Colonic mucosa (tissue), 4 donors: ENCODE measurements at regions not wholly inside any gene's neighbourhood (a gene's known extent, or its start where the extent isn't known, plus 50 kb on each side); places are given as distances from the start of the nearest gene placed in this dataset.

Experiments used
- DNase-seq: peaks from one replicate; pipeline ENCODE4 v3.0.0-alpha.2; 2020
- H3K27ac ChIP-seq: fragments of 200-600 bp; one replicate; pipeline ENCODE4 v1.8.0; 2021
- H3K27me3 ChIP-seq: fragments of 200-600 bp; one replicate; pipeline ENCODE4 v1.8.0; 2021
- H3K36me3 ChIP-seq: fragments of 200-600 bp; one replicate; pipeline ENCODE4 v1.8.0; 2021
- H3K4me1 ChIP-seq: fragments of 200-600 bp; one replicate; pipeline ENCODE4 v1.8.0; 2021; ENCODE audit warnings: mild to moderate bottlenecking
- H3K4me3 ChIP-seq: fragments of 200-600 bp; one replicate; pipeline ENCODE4 v1.8.0; 2021
- H3K9ac ChIP-seq, 2 donors: one replicate each; pipeline ENCODE4 v1.7.0; 2013; ENCODE audit warnings: control low read depth in 2 of 2, low read depth in 2 of 2, low read length in 2 of 2
- H3K9me3 ChIP-seq: fragments of 200-600 bp; one replicate; pipeline ENCODE4 v1.8.0; 2021
- intact Hi-C: fragments of 100-400 bp; cut with DNase I; formaldehyde crosslinking; loops from one replicate; pipeline ENCODE4 v1.14.1; 2022
- TF ChIP-seq, protein P1 (sequence below): fragments of 200-600 bp; IDR thresholded peaks from one replicate; pipeline ENCODE4 v1.8.0; 2022; ENCODE audit warnings: antibody characterized with exemption, mild to moderate bottlenecking
- donor health status: healthy.
- donor health status: DM: no; HTN: no; CAD: no.
- donor health status: DM: no; HTN: no; CAD: no.

DNA sequence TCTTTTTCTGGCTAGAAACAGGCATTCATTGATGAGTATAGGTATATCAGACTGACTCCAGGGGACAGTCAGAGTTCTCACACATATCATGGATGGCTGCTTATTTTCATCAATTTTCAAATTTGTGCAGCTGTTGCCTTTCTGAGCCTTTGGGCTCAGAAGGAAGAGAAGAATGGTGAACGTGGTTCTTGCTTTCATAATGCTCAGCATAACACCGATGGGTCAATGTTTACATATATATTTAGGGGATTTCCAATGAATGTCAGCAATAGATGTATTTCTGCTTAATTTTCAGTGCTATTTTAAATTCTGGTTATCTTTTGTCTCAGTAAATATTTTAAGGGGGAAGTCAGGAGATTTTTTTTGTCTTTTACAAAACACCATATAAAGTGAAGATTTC is 581.4 kb upstream of the DPPA4 start:
- no peaks in the 10 kb centered on the region for H3K27me3 ChIP-seq
- DNase-seq = no peak
- H3K4me1 ChIP-seq = no peaks in the 10 kb centered on the region
- intact Hi-C loops = no loop called here
- TF ChIP-seq, protein P1, sequence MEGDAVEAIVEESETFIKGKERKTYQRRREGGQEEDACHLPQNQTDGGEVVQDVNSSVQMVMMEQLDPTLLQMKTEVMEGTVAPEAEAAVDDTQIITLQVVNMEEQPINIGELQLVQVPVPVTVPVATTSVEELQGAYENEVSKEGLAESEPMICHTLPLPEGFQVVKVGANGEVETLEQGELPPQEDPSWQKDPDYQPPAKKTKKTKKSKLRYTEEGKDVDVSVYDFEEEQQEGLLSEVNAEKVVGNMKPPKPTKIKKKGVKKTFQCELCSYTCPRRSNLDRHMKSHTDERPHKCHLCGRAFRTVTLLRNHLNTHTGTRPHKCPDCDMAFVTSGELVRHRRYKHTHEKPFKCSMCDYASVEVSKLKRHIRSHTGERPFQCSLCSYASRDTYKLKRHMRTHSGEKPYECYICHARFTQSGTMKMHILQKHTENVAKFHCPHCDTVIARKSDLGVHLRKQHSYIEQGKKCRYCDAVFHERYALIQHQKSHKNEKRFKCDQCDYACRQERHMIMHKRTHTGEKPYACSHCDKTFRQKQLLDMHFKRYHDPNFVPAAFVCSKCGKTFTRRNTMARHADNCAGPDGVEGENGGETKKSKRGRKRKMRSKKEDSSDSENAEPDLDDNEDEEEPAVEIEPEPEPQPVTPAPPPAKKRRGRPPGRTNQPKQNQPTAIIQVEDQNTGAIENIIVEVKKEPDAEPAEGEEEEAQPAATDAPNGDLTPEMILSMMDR = no peak
- H3K9ac ChIP-seq = no peak overlapping the region
- H3K27ac ChIP-seq = no peak overlapping the region
- H3K9me3 ChIP-seq = no peaks in the 10 kb centered on the region
- no peaks in the 10 kb centered on the region for H3K36me3 ChIP-seq
- H3K4me3 ChIP-seq = no peak overlapping the region

DNA sequence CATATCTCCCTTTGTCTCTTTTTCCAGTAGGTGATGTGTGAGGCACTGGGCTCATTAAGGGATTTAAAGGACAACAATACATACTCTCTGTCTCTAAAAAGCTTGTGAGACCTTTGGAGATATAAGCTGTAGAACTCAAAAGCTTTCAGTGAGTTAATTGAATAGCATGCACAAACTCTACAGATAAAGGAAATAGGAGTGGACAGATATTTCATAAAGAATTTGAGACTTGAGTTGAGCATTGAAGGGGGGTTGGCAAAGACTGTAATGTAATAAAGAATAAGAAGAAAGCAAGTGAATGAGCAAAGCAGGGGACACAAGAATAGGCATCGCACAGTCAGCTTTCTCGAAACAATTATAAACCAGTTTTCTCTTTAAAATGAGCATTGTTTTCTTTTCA is 583.4 kb upstream of the DPPA4 start:
- no peak for DNase-seq
- Histone ChIP-seq H3K4me3 (no peak overlapping the region), H3K27me3 (no peaks in the 10 kb centered on the region), H3K9ac (no peak overlapping the region), H3K9me3 (no peaks in the 10 kb centered on the region), H3K27ac (no peak overlapping the region), H3K36me3 (no peaks in the 10 kb centered on the region), H3K4me1 (no peaks in the 10 kb centered on the region)
- intact Hi-C loops = no loop called here
- TF ChIP-seq, protein P1 = no peak

DNA sequence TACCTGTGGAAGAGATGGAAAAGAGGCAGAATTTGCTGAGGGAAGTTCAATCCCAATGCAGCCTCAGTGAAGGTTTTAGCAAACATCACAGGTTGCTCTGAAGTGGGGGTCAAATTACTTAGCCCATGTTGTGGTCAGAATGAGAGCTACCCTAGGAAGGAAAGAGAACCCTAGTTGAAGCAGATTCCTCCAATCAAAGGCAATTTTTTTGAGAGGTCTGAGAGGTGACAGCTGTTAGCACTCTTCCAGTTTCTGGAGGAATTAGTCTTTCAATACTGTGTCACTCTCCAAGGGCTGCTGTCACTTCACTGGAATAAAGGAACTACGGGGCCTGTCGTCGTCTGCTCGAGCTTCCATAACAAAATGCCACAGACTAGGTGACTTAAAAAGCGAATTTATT is 584.2 kb upstream of the DPPA4 start:
- no peaks in the 10 kb centered on the region for H3K4me1 ChIP-seq
- no peak for DNase-seq
- no peaks in the 10 kb centered on the region for H3K9me3 ChIP-seq
- no peak overlapping the region for H3K4me3 ChIP-seq
- H3K27me3 ChIP-seq = no peaks in the 10 kb centered on the region
- TF ChIP-seq, protein P1 = no peak
- no peak overlapping the region for H3K9ac ChIP-seq
- intact Hi-C loops = no loop called here
- H3K27ac ChIP-seq = no peak overlapping the region
- H3K36me3 ChIP-seq = no peaks in the 10 kb centered on the region

DNA sequence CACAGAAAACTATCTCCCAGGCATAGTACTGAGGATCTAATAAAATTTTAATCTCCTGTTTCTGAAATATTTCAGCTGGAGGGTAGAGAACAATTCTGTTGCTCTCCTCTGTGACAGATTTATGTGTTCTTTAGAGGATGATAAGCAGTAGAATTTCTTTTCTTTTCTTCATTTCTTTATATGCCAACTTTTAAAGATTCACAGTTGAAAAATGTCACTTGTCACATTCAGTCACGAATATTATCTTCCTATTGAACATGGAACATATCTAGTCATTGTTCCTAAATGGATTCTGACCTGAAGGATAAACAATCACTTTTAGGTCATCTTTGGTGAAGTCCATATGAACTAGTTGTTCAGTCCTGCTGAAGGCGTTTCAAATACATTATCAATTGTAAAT is 585.5 kb upstream of the DPPA4 start:
- Histone ChIP-seq H3K27me3 (no peaks in the 10 kb centered on the region), H3K9ac (no peak overlapping the region), H3K4me3 (no peak overlapping the region), H3K9me3 (no peaks in the 10 kb centered on the region), H3K4me1 (no peaks in the 10 kb centered on the region), H3K36me3 (no peaks in the 10 kb centered on the region), H3K27ac (no peak overlapping the region)
- TF ChIP-seq, protein P1 = no peak
- no peak for DNase-seq
- intact Hi-C loops = no loop called here

DNA sequence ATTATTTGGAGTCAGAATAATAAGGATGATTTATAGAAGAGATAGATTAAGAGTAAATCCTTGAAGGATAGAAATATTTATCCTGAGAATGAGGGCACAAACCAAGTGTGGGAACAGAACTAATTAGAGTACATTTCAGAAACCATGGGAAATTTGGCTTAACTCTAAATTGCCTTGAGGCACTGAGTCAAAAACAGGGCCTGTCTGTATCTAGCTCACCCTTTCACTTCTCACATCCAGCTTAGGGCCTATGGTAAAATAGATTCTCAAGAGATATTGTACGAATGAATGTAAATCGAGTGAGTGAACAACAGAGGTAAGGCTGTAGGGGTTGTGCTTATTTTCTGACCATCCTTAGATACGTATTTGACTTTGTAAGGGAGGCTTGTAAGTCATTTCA is 586.1 kb upstream of the DPPA4 start:
- no peak for DNase-seq
- H3K27ac ChIP-seq = no peak overlapping the region
- H3K4me3 ChIP-seq = no peak overlapping the region
- no peaks in the 10 kb centered on the region for H3K36me3 ChIP-seq
- H3K9ac ChIP-seq = no peak overlapping the region
- no peaks in the 10 kb centered on the region for H3K9me3 ChIP-seq
- intact Hi-C loops = no loop called here
- H3K27me3 ChIP-seq = no peaks in the 10 kb centered on the region
- TF ChIP-seq, protein P1 = no peak
- H3K4me1 ChIP-seq = no peaks in the 10 kb centered on the region

DNA sequence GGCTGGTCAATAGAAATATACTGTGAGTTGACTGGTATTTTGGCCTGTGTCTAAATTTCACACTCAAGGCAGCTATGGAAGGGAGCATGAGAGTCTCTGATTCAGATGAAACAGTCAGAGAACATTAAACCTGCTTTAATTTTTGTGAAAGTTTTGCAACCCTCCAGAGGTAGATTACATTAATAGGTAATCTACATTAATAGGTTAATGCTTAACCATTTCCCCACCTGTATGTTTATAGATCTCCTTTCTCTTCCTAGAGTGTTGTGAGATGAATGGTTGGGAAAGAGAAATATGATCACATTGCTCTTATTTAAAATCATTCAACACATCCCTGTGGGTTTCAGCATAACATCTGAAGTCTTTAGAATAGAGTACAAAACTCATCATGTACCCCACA is 586.9 kb upstream of the DPPA4 start:
- Histone ChIP-seq H3K4me3 (no peak overlapping the region), H3K27me3 (no peaks in the 10 kb centered on the region), H3K9me3 (no peaks in the 10 kb centered on the region), H3K4me1 (no peaks in the 10 kb centered on the region), H3K36me3 (no peaks in the 10 kb centered on the region), H3K9ac (no peak overlapping the region), H3K27ac (no peak overlapping the region)
- TF ChIP-seq, protein P1 = no peak
- intact Hi-C loops = no loop called here
- no peak for DNase-seq
